HG02852 (cell line): ENCODE measurements at regions not wholly inside any gene's neighbourhood (a gene's known extent, or its start where the extent isn't known, plus 50 kb on each side); places are given as distances from the start of the nearest gene placed in this dataset.
"Not testable (repeated sequence)": the region's sequence is repeated elsewhere in the genome, so short reads cannot be mapped to it uniquely, and the experiment has no call there.

Experiments
- ATAC-seq: cut with Tn5 transposase; IDR thresholded peaks from one replicate; pipeline ENCODE4 v1.9.1; 2021; ENCODE audit warnings: mild to moderate bottlenecking, moderate library complexity; ENCODE audit not compliant: unreplicated experiment

DNA sequence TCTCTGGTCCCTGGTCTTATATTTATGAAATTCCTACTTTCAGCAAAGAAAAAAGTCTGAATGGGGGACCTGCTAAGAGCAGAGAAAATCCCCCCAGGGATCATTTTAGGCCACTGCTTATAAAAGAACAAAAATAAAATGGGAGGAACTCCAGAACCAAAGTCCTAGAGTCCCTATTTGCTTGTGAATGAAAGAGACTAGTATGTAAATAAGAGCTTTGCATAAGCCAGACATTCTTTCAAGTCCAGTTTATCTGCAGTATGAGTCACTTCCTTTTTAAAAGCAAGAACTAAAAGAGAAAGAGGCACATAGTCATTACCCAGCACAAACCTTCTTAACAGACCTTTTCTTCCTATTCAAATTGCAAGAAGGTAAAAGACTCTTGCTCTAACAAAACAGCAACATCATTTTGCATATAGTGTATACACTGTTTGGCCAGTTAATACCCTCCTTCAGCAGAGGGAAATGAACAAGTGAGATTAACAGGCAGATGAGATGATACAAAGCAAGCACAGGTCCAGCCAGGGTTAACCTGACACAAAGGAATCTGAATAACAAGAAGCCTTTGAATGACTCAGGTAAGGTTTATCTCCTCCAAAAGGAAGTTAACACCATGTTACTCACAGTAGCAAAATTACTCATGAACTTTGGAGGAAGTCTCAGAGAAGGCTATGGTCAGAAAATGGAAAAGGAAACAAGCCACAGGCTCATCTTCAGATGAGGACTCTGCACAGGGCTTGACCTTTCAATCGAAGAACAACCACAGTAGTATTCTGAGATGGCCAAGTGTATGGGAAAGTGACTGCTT is 87.3 kb downstream of the PHLDA1 start:
- ATAC-seq, result peak; percentile 97

DNA sequence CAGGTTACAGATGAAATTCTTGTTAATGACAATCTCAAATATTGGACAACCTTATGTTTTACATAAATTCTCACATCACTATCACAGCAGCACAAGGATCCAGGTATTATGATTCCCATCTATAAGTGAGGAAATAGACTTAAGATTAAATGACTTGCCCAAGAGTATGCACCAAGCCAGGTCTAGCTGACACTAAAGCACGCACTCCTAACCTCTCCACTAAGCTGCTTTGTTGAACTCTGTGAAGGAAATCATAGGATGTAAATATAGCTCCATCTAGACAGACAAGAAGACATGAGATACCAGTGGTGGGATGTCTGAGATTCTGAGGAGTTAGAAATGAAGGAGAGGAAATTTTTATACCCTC is 87.9 kb downstream of the PHLDA1 start:
- no peak for ATAC-seq

GRCh38 chr12:75941661-75942060 is 89.9 kb downstream of the PHLDA1 start:
- not testable (repeated sequence) for ATAC-seq

- no peak for ATAC-seq
Observed at GRCh38 chr12:75939016-75939642, 92.4 kb downstream of the PHLDA1 start.

DNA sequence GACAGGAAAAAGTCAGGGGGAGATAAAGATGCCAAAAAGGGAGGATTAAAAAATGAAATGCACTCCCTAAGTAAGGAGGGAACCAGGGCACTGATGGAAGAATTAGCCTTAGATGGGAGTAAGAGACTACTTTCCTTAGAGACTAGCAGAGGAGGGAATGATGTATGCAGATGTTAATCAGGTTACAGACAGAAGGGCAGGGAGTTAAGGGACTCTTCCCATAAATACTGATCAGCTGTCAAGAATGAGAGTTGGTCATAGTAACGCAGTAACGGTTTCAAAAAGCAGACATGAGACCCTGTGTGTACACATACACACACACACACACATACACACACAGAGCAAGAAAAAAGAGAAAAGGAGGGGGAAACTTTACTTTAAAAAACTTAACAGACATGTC is 93.4 kb downstream of the PHLDA1 start:
- no peak for ATAC-seq

DNA sequence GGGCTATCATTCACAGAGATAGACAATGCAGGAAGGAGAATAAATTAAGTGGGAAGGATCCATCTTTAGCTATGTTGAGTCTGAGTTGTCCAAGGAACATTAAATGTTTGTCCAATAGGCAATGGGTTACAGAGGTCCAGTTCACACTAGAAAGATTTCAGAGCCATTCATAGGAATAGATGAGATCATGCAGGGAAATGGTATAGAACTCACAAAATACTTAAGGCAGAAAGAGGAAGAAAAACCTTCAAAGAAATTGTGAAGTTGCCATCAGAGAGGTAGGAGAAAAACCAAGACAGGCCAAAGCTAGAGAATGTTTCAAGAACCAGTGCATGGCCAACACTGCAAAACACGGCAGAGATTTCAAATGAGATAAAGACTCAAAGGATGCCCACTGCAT is 94.1 kb downstream of the PHLDA1 start:
- no peak for ATAC-seq

GRCh38 chr12:75936515-75937440 is 94.8 kb downstream of the PHLDA1 start:
- ATAC-seq, result no peak

DNA sequence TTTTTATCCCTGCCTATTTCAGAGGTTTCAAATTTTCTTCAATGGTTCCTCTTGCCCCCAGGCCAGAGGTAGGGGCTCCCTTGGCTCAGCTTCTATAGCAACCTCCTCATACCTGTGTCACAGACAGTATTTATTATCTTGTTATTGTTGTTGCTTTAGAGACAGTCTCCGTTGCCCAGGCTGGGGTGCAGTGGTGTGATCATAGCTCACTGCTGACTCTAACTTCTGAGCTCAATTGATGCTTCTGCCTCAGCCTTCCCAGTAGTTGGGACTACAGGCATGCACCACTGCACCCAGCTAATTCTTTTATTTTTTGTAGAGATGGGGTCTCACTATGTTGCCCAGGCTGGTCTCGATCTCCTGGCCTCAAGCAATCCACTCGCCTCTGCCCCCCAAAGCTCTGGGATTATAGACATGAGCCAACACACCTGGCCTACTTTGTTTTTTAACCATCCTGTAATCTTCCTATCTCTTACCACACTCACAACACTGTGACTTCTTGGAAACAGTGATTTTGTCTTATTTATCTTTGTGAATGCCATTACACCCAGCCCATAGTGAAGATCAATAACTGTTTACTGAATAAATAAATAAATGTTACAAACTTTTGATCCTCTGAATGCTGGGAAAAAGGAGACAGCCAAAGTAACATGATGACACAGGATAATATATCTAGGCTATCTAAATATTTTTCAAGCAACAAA is 95.9 kb downstream of the PHLDA1 start:
- ATAC-seq, result no peak

GRCh38 chr12:75933101-75933500 is 98.5 kb downstream of the PHLDA1 start:
- ATAC-seq, result no peak

GRCh38 chr12:75932241-75932640 is 99.3 kb downstream of the PHLDA1 start:
- no peak for ATAC-seq

GRCh38 chr12:75923964-75924666 is 107.5 kb downstream of the PHLDA1 start:
- no peak for ATAC-seq

DNA sequence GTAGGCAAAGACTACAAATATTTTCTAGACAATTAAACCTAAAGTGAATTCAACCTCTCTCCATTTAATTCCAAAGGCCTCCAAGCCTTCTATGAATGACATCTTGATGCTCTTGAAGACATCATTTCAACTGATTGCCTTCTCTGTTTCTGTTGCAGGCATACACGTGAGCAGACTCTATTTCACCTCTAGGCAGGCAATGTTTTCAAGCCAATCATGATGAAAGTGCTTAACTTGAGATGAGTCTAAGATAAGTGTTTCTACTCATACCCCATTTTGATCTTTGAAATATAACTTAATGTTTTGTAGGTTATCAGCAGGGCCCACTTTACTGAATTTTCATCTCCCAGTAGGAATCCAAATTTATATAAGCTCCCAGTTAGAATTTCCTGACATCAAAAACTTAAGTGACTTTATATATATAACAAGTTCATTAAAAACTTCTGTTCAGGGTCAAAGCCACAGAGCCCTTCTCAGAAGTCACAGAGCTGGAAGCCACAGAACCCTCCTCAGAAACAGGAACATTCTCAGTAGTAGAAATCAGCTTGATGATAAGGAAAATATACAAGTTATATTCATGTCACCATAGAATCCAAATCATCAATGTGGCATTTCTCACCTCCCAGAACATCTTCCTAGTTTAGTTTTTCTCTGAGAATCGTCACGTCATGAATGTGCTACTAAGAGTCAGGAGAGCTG is 108.5 kb downstream of the PHLDA1 start:
- no peak for ATAC-seq

- ATAC-seq, result no peak
Observed at GRCh38 chr12:75921622-75922289, 109.8 kb downstream of the PHLDA1 start.

DNA sequence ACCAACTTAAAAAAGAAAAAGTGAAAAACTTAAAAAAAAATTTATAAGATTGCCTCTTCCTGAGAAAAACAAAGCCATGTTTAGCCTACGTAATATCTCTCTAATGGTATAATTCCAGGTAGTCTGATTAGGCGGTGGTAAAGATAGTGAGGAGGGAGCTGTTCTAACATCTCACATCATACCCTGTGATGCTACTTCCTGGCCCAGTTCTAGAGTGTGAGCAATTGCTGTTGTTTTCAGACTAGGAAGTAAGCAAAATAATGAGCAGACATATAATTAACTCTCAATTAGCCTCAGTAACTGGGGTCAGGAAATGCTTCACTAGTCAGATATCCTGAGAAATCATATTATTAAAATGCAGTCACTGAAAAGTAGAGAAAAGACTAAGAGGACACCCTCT is 113.9 kb downstream of the PHLDA1 start:
- ATAC-seq, result no peak

- peak; percentile 64 for ATAC-seq
Observed at GRCh38 chr12:75917083-75917482, 114.5 kb downstream of the PHLDA1 start.

- ATAC-seq, result no peak
Observed at GRCh38 chr12:75913502-75914351, 117.8 kb downstream of the PHLDA1 start.

GRCh38 chr12:75909714-75910656 is 121.6 kb downstream of the PHLDA1 start:
- no peak for ATAC-seq
